Lower leg skin (tissue), 3 donors: ENCODE measurements at regions not wholly inside any gene's neighbourhood (a gene's known extent, or its start where the extent isn't known, plus 50 kb on each side); places are given as distances from the start of the nearest gene placed in this dataset.

Source experiments
- CTCF ChIP-seq, 3 donors: fragments of 450-650 bp; IDR thresholded peaks; one replicate each; pipeline ENCODE4 v1.5.1; 2016; ENCODE audit warnings: antibody characterized with exemption in 3 of 3, mild to moderate bottlenecking in 3 of 3, moderate library complexity in 2 of 3
- POLR2A ChIP-seq, 2 donors: fragments of 450-650 bp; IDR thresholded peaks; one replicate each; pipeline ENCODE4 v1.6.1; 2016 to 2017; ENCODE audit warnings: antibody characterized with exemption in 2 of 2, mild to moderate bottlenecking in 1 of 2, moderate library complexity in 1 of 2

GRCh38 chr14:28151926-28152325 is 614.7 kb upstream of the FOXG1 start:
- TF ChIP-seq CTCF (IDR thresholded peaks at IDR 0.05) (no peak), POLR2A (IDR thresholded peaks at IDR 0.05) (no peak)
